CD4-positive, alpha-beta T cell (primary cell): ENCODE measurements at regions not wholly inside any gene's neighbourhood (a gene's known extent, or its start where the extent isn't known, plus 50 kb on each side); places are given as distances from the start of the nearest gene placed in this dataset.

Source experiments
- ATAC-seq: fragments of 200-7000 bp; cut with Tn5 transposase; one replicate; pipeline ENCODE4 v1.10.0; 2022; ENCODE audit warnings: mild to moderate bottlenecking; ENCODE audit not compliant: poor library complexity
- CTCF ChIA-PET: fragments of 350-600 bp; sonication (Branson Sonifier 250); formaldehyde crosslinking; loops from one replicate; lab custom pipeline; 2021; ENCODE audit warnings: antibody characterized with exemption, inconsistent platforms; lab: Charles Lee
- POLR2A ChIA-PET: fragments of 350-600 bp; sonication (Branson Sonifier 250); formaldehyde crosslinking; loops from one replicate; lab custom pipeline; 2021; ENCODE audit warnings: antibody characterized with exemption, inconsistent platforms; lab: Charles Lee
- DNase-seq, 14 experiments: peaks; one replicate each; pipeline ENCODE4 v3.0.0-alpha.2; 2013 to 2020; ENCODE audit warnings: mixed read lengths in 2 of 14
- H3K27ac ChIP-seq, 2 donors: one replicate each; pipeline versions ENCODE4 v1.5.1 to v1.7.0; 2013; ENCODE audit warnings: low read length in 2 of 2, low read depth in 1 of 2, mild to moderate bottlenecking in 1 of 2
- H3K27me3 ChIP-seq, 2 experiments: 1 replicate in 1 of 2; 2 replicates in 1 of 2; pipeline versions ENCODE4 v1.6.1 to v1.7.0; 2013; ENCODE audit warnings: low read length in 2 of 2, control low read depth in 1 of 2, mild to moderate bottlenecking in 1 of 2, moderate library complexity in 1 of 2; ENCODE audit not compliant: insufficient read depth in 2 of 2, control insufficient read depth in 1 of 2
- H3K36me3 ChIP-seq: one replicate; pipeline ENCODE4 v1.6.1; 2013; ENCODE audit warnings: low read length, control low read depth; ENCODE audit not compliant: insufficient read depth
- H3K4me1 ChIP-seq: one replicate; pipeline ENCODE4 v1.6.1; 2013; ENCODE audit warnings: low read length, control low read depth; ENCODE audit not compliant: insufficient read depth
- H3K4me3 ChIP-seq: one replicate; pipeline ENCODE4 v1.5.1; 2013; ENCODE audit warnings: mild to moderate bottlenecking, low read length, moderate library complexity
- H3K9me3 ChIP-seq, 2 experiments: 1 replicate in 1 of 2; 2 replicates in 1 of 2; pipeline versions ENCODE4 v1.6.1 to v1.7.0; 2013; ENCODE audit warnings: low read length in 2 of 2, mild to moderate bottlenecking in 2 of 2, control low read depth in 1 of 2, moderate library complexity in 1 of 2; ENCODE audit not compliant: control insufficient read depth in 1 of 2, insufficient read depth in 1 of 2
- H3K27ac Mint-ChIP-seq: one replicate; pipeline ENCODE4 v1.8.0; 2020; ENCODE audit warnings: mixed read lengths
- H3K27me3 Mint-ChIP-seq: one replicate; pipeline ENCODE4 v1.8.0; 2021; ENCODE audit warnings: mixed read lengths
- H3K36me3 Mint-ChIP-seq: one replicate; pipeline ENCODE4 v1.8.0; 2021; ENCODE audit warnings: low read depth, mixed read lengths
- H3K4me1 Mint-ChIP-seq: one replicate; pipeline ENCODE4 v1.8.0; 2021; ENCODE audit warnings: low read depth, mixed read lengths
- H3K4me3 Mint-ChIP-seq: one replicate; pipeline ENCODE4 v1.8.0; 2020; ENCODE audit warnings: mild to moderate bottlenecking, mixed read lengths
- H3K9me3 Mint-ChIP-seq: one replicate; pipeline ENCODE4 v1.8.0; 2020; ENCODE audit warnings: mixed read lengths
- intact Hi-C, 2 experiments: fragments of 100-400 bp; cut with DNase I in 1 of 2; cut with micrococcal nuclease in 1 of 2; formaldehyde crosslinking; loops; one replicate each; pipeline versions ENCODE4 v1.15.1 to v1.9.0; 2023 to 2025; cut with DNase I, micrococcal nuclease
- TF ChIP-seq, protein P1 (sequence below): fragments of 200-600 bp; IDR thresholded peaks from one replicate; pipeline ENCODE4 v1.8.0; 2022; ENCODE audit warnings: antibody characterized with exemption, mild to moderate bottlenecking

DNA sequence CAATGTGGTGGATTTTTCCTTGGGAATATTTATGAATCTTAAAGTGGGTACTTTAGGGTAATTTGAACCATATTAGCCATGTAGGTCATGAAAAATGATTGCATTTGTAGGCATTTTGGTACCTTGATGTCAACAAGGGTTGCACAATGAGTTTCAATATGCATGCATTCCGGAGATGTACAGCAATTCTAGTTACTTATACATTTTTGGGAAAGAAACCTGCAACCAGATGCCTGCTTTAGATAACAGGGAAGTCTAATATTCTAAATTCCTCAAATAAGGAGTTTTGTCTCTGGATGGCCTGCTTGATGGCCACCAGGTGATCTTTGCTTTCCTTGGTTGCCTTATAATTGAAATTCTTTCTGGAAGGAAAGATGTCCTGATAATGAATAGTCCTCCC is 240.5 kb upstream of the SETMAR start:
- Mint-ChIP-seq H3K36me3 (no peaks in the 10 kb centered on the region), H3K9me3 (no peaks in the 10 kb centered on the region), H3K27me3 (no peaks in the 10 kb centered on the region), H3K27ac (no peak overlapping the region), H3K4me3 (no peak overlapping the region), H3K4me1 (no peaks in the 10 kb centered on the region)
- ATAC-seq (no peak), DNase-seq (no peak)
- Histone ChIP-seq H3K36me3 (no peaks in the 10 kb centered on the region), H3K4me3 (no peak overlapping the region), H3K27me3 (no peaks in the 10 kb centered on the region), H3K27ac (no peak overlapping the region), H3K9me3 (no peaks in the 10 kb centered on the region), H3K4me1 (no peaks in the 10 kb centered on the region)
- ChIA-PET CTCF (no interaction called here), POLR2A (no interaction called here)
- intact Hi-C loops: no loop called here
- TF ChIP-seq, protein P1, sequence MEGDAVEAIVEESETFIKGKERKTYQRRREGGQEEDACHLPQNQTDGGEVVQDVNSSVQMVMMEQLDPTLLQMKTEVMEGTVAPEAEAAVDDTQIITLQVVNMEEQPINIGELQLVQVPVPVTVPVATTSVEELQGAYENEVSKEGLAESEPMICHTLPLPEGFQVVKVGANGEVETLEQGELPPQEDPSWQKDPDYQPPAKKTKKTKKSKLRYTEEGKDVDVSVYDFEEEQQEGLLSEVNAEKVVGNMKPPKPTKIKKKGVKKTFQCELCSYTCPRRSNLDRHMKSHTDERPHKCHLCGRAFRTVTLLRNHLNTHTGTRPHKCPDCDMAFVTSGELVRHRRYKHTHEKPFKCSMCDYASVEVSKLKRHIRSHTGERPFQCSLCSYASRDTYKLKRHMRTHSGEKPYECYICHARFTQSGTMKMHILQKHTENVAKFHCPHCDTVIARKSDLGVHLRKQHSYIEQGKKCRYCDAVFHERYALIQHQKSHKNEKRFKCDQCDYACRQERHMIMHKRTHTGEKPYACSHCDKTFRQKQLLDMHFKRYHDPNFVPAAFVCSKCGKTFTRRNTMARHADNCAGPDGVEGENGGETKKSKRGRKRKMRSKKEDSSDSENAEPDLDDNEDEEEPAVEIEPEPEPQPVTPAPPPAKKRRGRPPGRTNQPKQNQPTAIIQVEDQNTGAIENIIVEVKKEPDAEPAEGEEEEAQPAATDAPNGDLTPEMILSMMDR: no peak

DNA sequence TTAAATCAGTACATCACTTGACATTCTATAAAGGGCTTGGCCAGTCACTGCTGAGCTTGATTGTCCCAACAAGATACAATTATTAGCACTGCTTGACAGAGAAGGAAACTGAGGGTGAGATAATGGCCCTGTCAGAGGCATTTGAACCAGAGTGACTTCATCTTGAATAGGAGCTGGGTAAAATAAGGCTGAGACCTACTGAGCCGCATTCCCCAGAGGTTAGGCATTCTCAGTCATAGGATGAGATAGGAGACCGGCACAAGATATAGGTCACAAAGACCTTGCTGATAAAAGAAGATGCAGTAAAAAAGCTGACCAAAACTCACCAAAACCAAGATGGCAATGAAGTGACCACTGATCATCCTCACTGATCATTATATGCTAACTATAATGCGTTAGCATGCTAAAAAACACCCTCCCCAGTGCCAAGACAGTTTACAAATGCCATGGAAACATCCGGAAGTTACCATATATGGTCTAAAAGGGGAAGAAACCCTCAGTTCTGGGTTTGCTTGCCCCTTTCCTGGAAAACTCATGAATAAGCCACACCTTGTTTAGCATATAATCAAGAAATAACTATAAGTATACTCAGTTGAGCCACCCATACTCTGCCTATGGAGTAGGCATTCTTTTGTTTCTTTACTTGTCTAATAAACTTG is 239.1 kb upstream of the SETMAR start:
- Histone ChIP-seq H3K36me3 (no peaks in the 10 kb centered on the region), H3K27ac (no peak overlapping the region), H3K4me3 (no peak overlapping the region), H3K27me3 (no peaks in the 10 kb centered on the region), H3K9me3 (no peaks in the 10 kb centered on the region), H3K4me1 (no peaks in the 10 kb centered on the region)
- H3K27ac Mint-ChIP-seq: no peak overlapping the region
- no peaks in the 10 kb centered on the region for H3K36me3 Mint-ChIP-seq
- POLR2A ChIA-PET: no interaction called here
- intact Hi-C loops: no loop called here
- CTCF ChIA-PET: no interaction called here
- TF ChIP-seq, protein P1: no peak
- DNase-seq: no peak
- no peaks in the 10 kb centered on the region for H3K27me3 Mint-ChIP-seq
- H3K9me3 Mint-ChIP-seq: no peaks in the 10 kb centered on the region
- no peak overlapping the region for H3K4me3 Mint-ChIP-seq
- no peak for ATAC-seq
- H3K4me1 Mint-ChIP-seq: no peaks in the 10 kb centered on the region

DNA sequence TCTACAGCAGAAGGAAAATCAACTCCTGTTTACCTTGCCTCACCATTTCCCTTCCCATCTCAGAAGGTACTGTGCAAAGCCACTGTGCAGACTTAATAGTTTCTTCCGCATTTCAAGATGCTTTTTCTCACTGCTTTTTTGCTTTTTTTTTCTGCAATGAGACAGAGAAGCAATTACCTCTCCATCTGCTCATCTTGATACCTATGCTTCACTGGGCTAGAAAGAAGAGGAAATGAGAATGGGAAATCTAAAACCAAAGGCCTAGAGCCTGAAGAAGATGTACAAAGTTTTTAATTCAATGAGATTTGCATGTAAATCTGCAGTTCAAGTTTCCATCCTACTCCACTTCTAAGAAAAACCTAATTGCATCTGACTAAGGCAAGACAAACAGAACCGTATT is 238.1 kb upstream of the SETMAR start:
- Histone ChIP-seq H3K9me3 (no peaks in the 10 kb centered on the region), H3K27me3 (no peaks in the 10 kb centered on the region), H3K4me3 (no peak overlapping the region), H3K27ac (no peak overlapping the region), H3K4me1 (no peaks in the 10 kb centered on the region), H3K36me3 (no peaks in the 10 kb centered on the region)
- ChIA-PET CTCF (no interaction called here), POLR2A (no interaction called here)
- no peaks in the 10 kb centered on the region for H3K4me1 Mint-ChIP-seq
- H3K9me3 Mint-ChIP-seq: no peaks in the 10 kb centered on the region
- H3K4me3 Mint-ChIP-seq: no peak overlapping the region
- no peaks in the 10 kb centered on the region for H3K27me3 Mint-ChIP-seq
- H3K27ac Mint-ChIP-seq: no peak overlapping the region
- TF ChIP-seq, protein P1: no peak
- intact Hi-C loops: no loop called here
- ATAC-seq: no peak
- no peak for DNase-seq
- no peaks in the 10 kb centered on the region for H3K36me3 Mint-ChIP-seq
